ENCODE measurements at regions not wholly inside any gene's neighbourhood (a gene's known extent, or its start where the extent isn't known, plus 50 kb on each side); places are given as distances from the start of the nearest gene placed in this dataset.

- no peak for TF ChIP-seq CTCF (IDR thresholded peaks at IDR 0.05; ENCODE audit: low read length)
- no peak for TF ChIP-seq EZH2 (IDR thresholded peaks at IDR 0.05; ENCODE audit: borderline replicate concordance, low read length)
Measured at GRCh38 chr1:93765099-93765498, 83.5 kb upstream of the BCAR3 start.
